H9 (cell line): ENCODE measurements at regions not wholly inside any gene's neighbourhood (a gene's known extent, or its start where the extent isn't known, plus 50 kb on each side); places are given as distances from the start of the nearest gene placed in this dataset.

Source experiments
- DNase-seq: peaks from one replicate; pipeline ENCODE4 v3.0.0-alpha.2; 2017
- H2AFZ ChIP-seq: one replicate; pipeline ENCODE4 v1.6.1; 2013; ENCODE audit warnings: mild to moderate bottlenecking, low read length, control low read depth, moderate library complexity
- H2AK5ac ChIP-seq: 2 replicates; pipeline ENCODE4 v1.6.1; 2013; ENCODE audit warnings: low read length, control low read depth, mixed read lengths; ENCODE audit not compliant: insufficient read length
- H2BK120ac ChIP-seq: one replicate; pipeline ENCODE4 v1.6.1; 2013; ENCODE audit warnings: low read depth, mild to moderate bottlenecking, low read length, control low read depth, inconsistent platforms; ENCODE audit not compliant: poor library complexity, severe bottlenecking
- H2BK12ac ChIP-seq: 2 replicates; pipeline ENCODE4 v1.6.1; 2013; ENCODE audit warnings: low read length, control low read depth, mixed read lengths, low read depth; ENCODE audit not compliant: insufficient read length
- H2BK15ac ChIP-seq: 2 replicates; pipeline ENCODE4 v1.6.1; 2013; ENCODE audit warnings: low read depth, low read length, control low read depth
- H2BK20ac ChIP-seq: one replicate; pipeline ENCODE4 v1.6.1; 2013; ENCODE audit warnings: low read depth, mild to moderate bottlenecking, low read length, control low read depth, inconsistent platforms; ENCODE audit not compliant: poor library complexity, severe bottlenecking
- H2BK5ac ChIP-seq: 2 replicates; pipeline ENCODE4 v1.6.1; 2013; ENCODE audit warnings: low read length, control low read depth, mixed read lengths; ENCODE audit not compliant: insufficient read length
- H3K14ac ChIP-seq: 2 replicates; pipeline ENCODE4 v1.6.1; 2013; ENCODE audit warnings: low read length, control low read depth; ENCODE audit not compliant: insufficient read depth
- H3K18ac ChIP-seq: 2 replicates; pipeline ENCODE4 v1.6.1; 2013; ENCODE audit warnings: low read depth, mild to moderate bottlenecking, mixed read lengths, low read length, control low read depth; ENCODE audit not compliant: insufficient read length
- H3K23ac ChIP-seq: 2 replicates; pipeline ENCODE4 v1.6.1; 2013; ENCODE audit warnings: low read length, control low read depth, mixed read lengths, low read depth; ENCODE audit not compliant: insufficient read length
- H3K23me2 ChIP-seq: 2 replicates; pipeline ENCODE4 v1.6.1; 2013; ENCODE audit warnings: low read depth, mild to moderate bottlenecking, mixed read lengths, low read length, control low read depth; ENCODE audit not compliant: insufficient read length, poor library complexity, severe bottlenecking
- H3K27ac ChIP-seq: 2 replicates; pipeline ENCODE4 v1.5.1; 2013; ENCODE audit warnings: low read length, control low read depth, mixed read lengths, low read depth; ENCODE audit not compliant: insufficient read length
- H3K27me3 ChIP-seq: 2 replicates; pipeline ENCODE4 v1.6.1; 2013; ENCODE audit warnings: low read length, control low read depth, inconsistent platforms; ENCODE audit not compliant: insufficient read depth
- H3K4ac ChIP-seq: 2 replicates; pipeline ENCODE4 v1.6.1; 2013; ENCODE audit warnings: low read depth, mild to moderate bottlenecking, control low read depth, inconsistent platforms, low read length, moderate library complexity
- H3K4me1 ChIP-seq: 2 replicates; pipeline ENCODE4 v1.6.1; 2013; ENCODE audit warnings: low read length, control low read depth, inconsistent platforms; ENCODE audit not compliant: insufficient read depth
- H3K4me2 ChIP-seq: 2 replicates; pipeline ENCODE4 v1.6.1; 2013; ENCODE audit warnings: low read length, control low read depth, mixed read lengths; ENCODE audit not compliant: insufficient read length, insufficient read depth
- H3K56ac ChIP-seq: 2 replicates; pipeline ENCODE4 v1.6.1; 2013; ENCODE audit warnings: low read depth, mild to moderate bottlenecking, mixed read lengths, low read length, control low read depth; ENCODE audit not compliant: insufficient read length
- H3K79me1 ChIP-seq: 2 replicates; pipeline ENCODE4 v1.6.1; 2013; ENCODE audit warnings: low read depth, mild to moderate bottlenecking, moderate library complexity, low read length, control low read depth, inconsistent platforms; ENCODE audit not compliant: insufficient read depth, poor library complexity, severe bottlenecking
- H3K79me2 ChIP-seq: 2 replicates; pipeline ENCODE4 v1.6.1; 2013; ENCODE audit warnings: low read length, control low read depth, inconsistent platforms; ENCODE audit not compliant: insufficient read depth
- H3K9ac ChIP-seq: 2 replicates; pipeline ENCODE4 v1.6.1; 2013; ENCODE audit warnings: low read length, control low read depth, mixed read lengths; ENCODE audit not compliant: insufficient read length; ENCODE audit errors: extremely low read depth
- H3K9me3 ChIP-seq: one replicate; pipeline ENCODE4 v1.6.1; 2013; ENCODE audit warnings: low read depth, low read length, inconsistent platforms; ENCODE audit not compliant: control insufficient read depth
- H3T11ph ChIP-seq: one replicate; pipeline ENCODE4 v1.6.1; 2013; ENCODE audit warnings: mild to moderate bottlenecking, low read length, control low read depth, inconsistent platforms
- H4K20me1 ChIP-seq: one replicate; pipeline ENCODE4 v1.6.1; 2013; ENCODE audit not compliant: control insufficient read depth, insufficient read length, insufficient read depth
- H4K5ac ChIP-seq: 2 replicates; pipeline ENCODE4 v1.6.1; 2013; ENCODE audit warnings: low read depth, mild to moderate bottlenecking, mixed read lengths, low read length, control low read depth; ENCODE audit not compliant: insufficient read length
- H4K8ac ChIP-seq: replicated peaks from 2 replicates; pipeline ENCODE4 v1.6.1; 2013; ENCODE audit warnings: low read length, control low read depth, mixed read lengths, low read depth; ENCODE audit not compliant: insufficient read length
- H4K91ac ChIP-seq: 2 replicates; pipeline ENCODE4 v1.6.1; 2013; ENCODE audit warnings: low read depth, mild to moderate bottlenecking, moderate library complexity, mixed read lengths, low read length, control low read depth; ENCODE audit not compliant: insufficient read length
- H3K27ac Mint-ChIP-seq, 3 experiments: 2 replicates in 2 of 3; 3 replicates in 1 of 3; pipeline ENCODE4 v1.8.0; 2020 to 2021; ENCODE audit warnings: mixed read lengths in 3 of 3, mild to moderate bottlenecking in 1 of 3, moderate library complexity in 1 of 3
- H3K27me3 Mint-ChIP-seq: 2 replicates; pipeline ENCODE4 v1.8.0; 2021; ENCODE audit warnings: low read depth, mild to moderate bottlenecking, moderate library complexity, mixed read lengths
- H3K36me3 Mint-ChIP-seq, 3 experiments: 2 replicates in 2 of 3; 3 replicates in 1 of 3; pipeline ENCODE4 v1.8.0; 2020 to 2021; ENCODE audit warnings: low read depth in 3 of 3, mixed read lengths in 3 of 3; ENCODE audit not compliant: insufficient read depth in 1 of 3
- H3K4me1 Mint-ChIP-seq, 2 experiments: 2 replicates each; pipeline ENCODE4 v1.8.0; 2020; ENCODE audit warnings: mixed read lengths in 2 of 2
- H3K4me3 Mint-ChIP-seq, 2 experiments: 2 replicates in 1 of 2; 3 replicates in 1 of 2; pipeline ENCODE4 v1.8.0; 2020 to 2021; ENCODE audit warnings: mild to moderate bottlenecking in 2 of 2, mixed read lengths in 2 of 2, moderate library complexity in 1 of 2
- H3K9me3 Mint-ChIP-seq, 2 experiments: 2 replicates in 1 of 2; 3 replicates in 1 of 2; pipeline ENCODE4 v1.8.0; 2020; ENCODE audit warnings: mild to moderate bottlenecking in 2 of 2, mixed read lengths in 2 of 2, moderate library complexity in 1 of 2
- CTCF ChIP-seq: fragments of 200-600 bp; sonication (generic); conservative IDR thresholded peaks from 3 replicates; pipeline ENCODE4 v1.8.0; 2021; ENCODE audit warnings: antibody characterized with exemption, mild to moderate bottlenecking
- WGBS: extraction: QIAGEN DNeasy Blood & Tissue Kit; methylation state at CpG from one replicate; pipeline ENCODE4 v1.1.7; 2013; ENCODE audit warnings: missing lambda C conversion rate, low lambda C conversion rate, mixed read lengths; ENCODE audit not compliant: insufficient read length; ENCODE audit errors: extremely low coverage; 5-methylcytosine and 5-hydroxymethylcytosine counted together

GRCh38 chr6:2551705-2552104, 199.0 kb downstream of the MYLK4 start:
- H3T11ph ChIP-seq, result no peak overlapping the region
- WGBS, result no CpG with 5 or more reads among the region's 3 CpGs
- H3K9me3 Mint-ChIP-seq, result peaks cover 7 to 8% of the 10 kb centered on the region in 2 experiments

More at GRCh38 chr6:2551705-2552104, 199.0 kb downstream of the MYLK4 start:
- Histone ChIP-seq H3K14ac (no peak overlapping the region), H3K23ac (no peak overlapping the region), H3K4me1 (no peaks in the 10 kb centered on the region), H4K20me1 (no peaks in the 10 kb centered on the region), H2BK12ac (no peak overlapping the region), H2BK20ac (no peak overlapping the region), H4K8ac (no peak overlapping the region), H4K5ac (no peak overlapping the region), H2BK15ac (no peak overlapping the region), H4K91ac (no peak overlapping the region), H3K56ac (no peak overlapping the region), H3K18ac (no peak overlapping the region), H3K79me1 (no peaks in the 10 kb centered on the region), H2BK5ac (no peak overlapping the region), H3K79me2 (no peaks in the 10 kb centered on the region), H3K23me2 (no peaks in the 10 kb centered on the region), H2AFZ (no peak overlapping the region), H3K27me3 (no peaks in the 10 kb centered on the region), H3K9me3 (peaks cover 9% of the 10 kb centered on the region), H3K27ac (no peak overlapping the region), H3K4ac (no peak overlapping the region), H3K4me2 (no peak overlapping the region), H3K9ac (no peak overlapping the region), H2BK120ac (no peak overlapping the region), H2AK5ac (no peak overlapping the region)
- Mint-ChIP-seq H3K27ac (no peak overlapping the region), H3K27me3 (no peaks in the 10 kb centered on the region), H3K4me3 (no peak overlapping the region), H3K4me1 (peaks cover 3 to 7% of the 10 kb centered on the region in 2 experiments; a peak in 3 of 4 replicates), H3K36me3 (peaks cover 0 to 5% (median 3%) of the 10 kb centered on the region in 3 experiments; a peak in 2 of 7 replicates)
- TF ChIP-seq CTCF, result no peak
- no peak for DNase-seq
